ENCODE measurements at regions not wholly inside any gene's neighbourhood (a gene's known extent, or its start where the extent isn't known, plus 50 kb on each side); places are given as distances from the start of the nearest gene placed in this dataset.

- H3K36me3 ChIP-seq: no peaks in the 10 kb centered on the region
- peaks cover 0 to 4% (median 0%) of the 10 kb centered on the region in 4 donors for H3K4me1 ChIP-seq
- 14 to 43% methylated on average over 1 of the region's 1 CpG for WGBS, 2 donors
- no peaks in the 10 kb centered on the region for H3K9me3 ChIP-seq
- DNase-seq: no peak
- H3K27me3 ChIP-seq: no peaks in the 10 kb centered on the region
- TF ChIP-seq POLR2AphosphoS5 (IDR thresholded peaks at IDR 0.05) (no peak), EP300 (IDR thresholded peaks at IDR 0.05) (no peak), CTCF (IDR thresholded peaks at IDR 0.05) (no peak), POLR2A (IDR thresholded peaks at IDR 0.05) (no peak)
- H3K4me3 ChIP-seq: no peak overlapping the region
- no peak overlapping the region for H3K27ac ChIP-seq
- intact Hi-C loops (cut with DNase I): no loop called here
Observed at GRCh38 chr9:27747450-27747849, 174.2 kb upstream of the C9orf72 start.

DNA sequence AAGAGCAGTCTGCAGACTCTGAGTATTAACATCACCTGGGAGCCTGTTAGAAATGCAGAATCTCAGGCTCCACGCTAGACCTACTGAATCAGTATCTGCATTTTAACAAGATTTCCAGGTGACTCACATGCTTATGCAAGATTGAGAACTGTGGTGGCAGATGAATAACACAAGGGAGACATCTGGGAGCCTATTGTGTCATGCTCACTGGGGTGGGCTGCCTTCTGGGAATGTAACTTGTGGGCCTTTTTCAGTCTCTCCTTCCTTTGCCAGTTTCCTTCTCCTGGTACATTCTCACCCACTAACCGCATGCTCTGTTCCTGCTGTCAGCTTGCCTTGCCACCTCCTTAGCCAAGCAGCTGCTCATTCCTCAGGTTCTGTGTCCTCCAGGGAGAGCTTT lies 176.6 kb upstream of the C9orf72 start:
- Histone ChIP-seq H3K9me3 (no peaks in the 10 kb centered on the region), H3K27me3 (no peaks in the 10 kb centered on the region), H3K4me3 (no peak overlapping the region), H3K27ac (no peak overlapping the region), H3K4me1 (peaks cover 0 to 4% (median 0%) of the 10 kb centered on the region in 4 donors), H3K36me3 (no peaks in the 10 kb centered on the region)
- TF ChIP-seq POLR2A (IDR thresholded peaks at IDR 0.05) (no peak), EP300 (IDR thresholded peaks at IDR 0.05) (no peak), CTCF (IDR thresholded peaks at IDR 0.05) (no peak), POLR2AphosphoS5 (IDR thresholded peaks at IDR 0.05) (no peak)
- 70 to 76% methylated on average over 2 of the region's 2 CpGs for whole genome bisulfite sequencing, 2 donors
- intact Hi-C loops (cut with DNase I): no loop called here
- no peak for DNase-seq

GRCh38 chr9:27750566-27750965 lies 177.3 kb upstream of the C9orf72 start:
- intact Hi-C loops (cut with DNase I): no loop called here
- no peak overlapping the region for H3K4me3 ChIP-seq
- no peak for TF ChIP-seq POLR2A (IDR thresholded peaks at IDR 0.05)
- no peak for TF ChIP-seq POLR2AphosphoS5 (IDR thresholded peaks at IDR 0.05)
- TF ChIP-seq CTCF (IDR thresholded peaks at IDR 0.05): no peak
- no peak for TF ChIP-seq EP300 (IDR thresholded peaks at IDR 0.05)
- no peak overlapping the region for H3K27ac ChIP-seq
- WGBS, 2 donors: 73 to 85% methylated on average over 3 of the region's 3 CpGs
- no peaks in the 10 kb centered on the region for H3K36me3 ChIP-seq
- peaks cover 0 to 4% (median 0%) of the 10 kb centered on the region in 4 donors for H3K4me1 ChIP-seq
- H3K9me3 ChIP-seq: no peaks in the 10 kb centered on the region
- DNase-seq: no peak
- H3K27me3 ChIP-seq: no peaks in the 10 kb centered on the region

GRCh38 chr9:27752069-27752468 lies 178.8 kb upstream of the C9orf72 start:
- Histone ChIP-seq H3K27me3 (no peaks in the 10 kb centered on the region), H3K27ac (no peak overlapping the region), H3K9me3 (no peaks in the 10 kb centered on the region), H3K36me3 (no peaks in the 10 kb centered on the region), H3K4me1 (peaks cover 0 to 4% (median 0%) of the 10 kb centered on the region in 4 donors), H3K4me3 (no peak overlapping the region)
- DNase-seq: no peak
- WGBS, 2 donors: 90 to 91% methylated on average over 4 of the region's 4 CpGs
- intact Hi-C loops (cut with DNase I): no loop called here
- TF ChIP-seq POLR2AphosphoS5 (IDR thresholded peaks at IDR 0.05): no peak
- TF ChIP-seq CTCF (IDR thresholded peaks at IDR 0.05): no peak
- TF ChIP-seq EP300 (IDR thresholded peaks at IDR 0.05): no peak
- no peak for TF ChIP-seq POLR2A (IDR thresholded peaks at IDR 0.05)

DNA sequence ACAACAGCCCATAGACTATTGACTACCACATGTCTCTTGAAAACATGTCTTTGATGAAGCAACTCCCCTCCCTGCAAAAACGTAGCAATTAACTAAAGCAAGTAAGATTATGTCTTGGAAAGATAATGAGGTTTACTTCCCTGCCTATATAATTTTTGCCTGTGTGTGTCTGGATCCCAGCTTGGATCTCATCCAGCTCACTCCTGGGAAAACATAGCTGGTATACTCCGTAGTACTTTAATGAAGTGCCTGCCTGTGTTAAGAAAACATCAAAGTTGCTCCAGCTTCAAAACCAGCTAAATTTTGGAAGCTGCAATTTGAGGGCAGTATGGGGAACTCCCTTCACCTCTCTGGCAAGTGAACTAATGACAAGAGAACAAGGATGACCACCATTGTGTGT lies 182.6 kb upstream of the C9orf72 start:
- no peak for TF ChIP-seq EP300 (IDR thresholded peaks at IDR 0.05)
- no peak for TF ChIP-seq POLR2A (IDR thresholded peaks at IDR 0.05)
- no peak for TF ChIP-seq POLR2AphosphoS5 (IDR thresholded peaks at IDR 0.05)
- no peak for TF ChIP-seq CTCF (IDR thresholded peaks at IDR 0.05)
- Histone ChIP-seq H3K9me3 (no peaks in the 10 kb centered on the region), H3K4me3 (no peak overlapping the region), H3K36me3 (no peaks in the 10 kb centered on the region), H3K4me1 (no peaks in the 10 kb centered on the region), H3K27me3 (no peaks in the 10 kb centered on the region), H3K27ac (no peak overlapping the region)
- intact Hi-C loops (cut with DNase I): no loop called here
- no peak for DNase-seq
- WGBS, 2 donors: 24 to 66% methylated on average over 2 of the region's 2 CpGs

All from sigmoid colon (tissue), 6 donors.